ACC112 (cell line): ENCODE measurements at regions not wholly inside any gene's neighbourhood (a gene's known extent, or its start where the extent isn't known, plus 50 kb on each side); places are given as distances from the start of the nearest gene placed in this dataset.

Experiments
- H2AFZ ChIP-seq: fragments of 200-600 bp; sonication (generic); one replicate; pipeline ENCODE4 v1.6.0; 2017; ENCODE audit warnings: antibody characterized with exemption, low read length; ENCODE audit not compliant: unreplicated experiment
- H3K27ac ChIP-seq: fragments of 200-600 bp; sonication (generic); 2 replicates; pipeline ENCODE4 v1.5.1; 2014; ENCODE audit warnings: low read depth, mild to moderate bottlenecking, antibody characterized with exemption, low read length, moderate library complexity
- H3K27me3 ChIP-seq: fragments of 200-600 bp; sonication (generic); 2 replicates; pipeline ENCODE4 v1.6.1; 2014; ENCODE audit warnings: mild to moderate bottlenecking, antibody characterized with exemption, low read length, moderate library complexity, mixed read lengths; ENCODE audit not compliant: insufficient read depth
- H3K36me3 ChIP-seq: fragments of 200-600 bp; sonication (generic); 2 replicates; pipeline ENCODE4 v1.6.1; 2016; ENCODE audit warnings: mild to moderate bottlenecking, antibody characterized with exemption, low read length, moderate library complexity, mixed read lengths; ENCODE audit not compliant: insufficient read depth
- H3K4me1 ChIP-seq: fragments of 200-600 bp; sonication (generic); one replicate; pipeline ENCODE4 v1.6.1; 2016; ENCODE audit warnings: low read length, mixed read lengths; ENCODE audit not compliant: insufficient read depth, unreplicated experiment, control insufficient read depth
- H3K4me3 ChIP-seq: fragments of 200-600 bp; sonication (generic); 2 replicates; pipeline ENCODE4 v1.5.1; 2014; ENCODE audit warnings: mild to moderate bottlenecking, low read depth, low read length
- H3K79me2 ChIP-seq: fragments of 200-600 bp; sonication (generic); one replicate; pipeline ENCODE4 v1.6.0; 2016; ENCODE audit warnings: low read length; ENCODE audit not compliant: control insufficient read depth, unreplicated experiment, insufficient read depth

GRCh38 chr1:95548211-95548610 is 314.2 kb downstream of the RWDD3 start:
- no peak overlapping the region for H2AFZ ChIP-seq
- H3K4me1 ChIP-seq = no peaks in the 10 kb centered on the region
- no peaks in the 10 kb centered on the region for H3K79me2 ChIP-seq
- H3K27ac ChIP-seq = no peak overlapping the region
- no peaks in the 10 kb centered on the region for H3K36me3 ChIP-seq
- H3K4me3 ChIP-seq = no peak overlapping the region
- no peaks in the 10 kb centered on the region for H3K27me3 ChIP-seq

GRCh38 chr1:95551201-95551600 is 317.2 kb downstream of the RWDD3 start:
- Histone ChIP-seq H3K4me3 (no peak overlapping the region), H2AFZ (no peak overlapping the region), H3K27ac (no peak overlapping the region), H3K4me1 (no peaks in the 10 kb centered on the region), H3K36me3 (no peaks in the 10 kb centered on the region), H3K27me3 (no peaks in the 10 kb centered on the region), H3K79me2 (no peaks in the 10 kb centered on the region)

- Histone ChIP-seq H3K4me1 (no peaks in the 10 kb centered on the region), H3K27ac (no peak overlapping the region), H3K27me3 (no peaks in the 10 kb centered on the region), H3K36me3 (no peaks in the 10 kb centered on the region), H3K79me2 (no peaks in the 10 kb centered on the region), H2AFZ (no peak overlapping the region), H3K4me3 (no peak overlapping the region)
Observed at GRCh38 chr1:95553595-95553994, 319.6 kb downstream of the RWDD3 start.

- no peak overlapping the region for H3K4me3 ChIP-seq
- H3K27ac ChIP-seq = no peak overlapping the region
- H3K4me1 ChIP-seq = no peaks in the 10 kb centered on the region
- H3K36me3 ChIP-seq = no peaks in the 10 kb centered on the region
- H3K27me3 ChIP-seq = no peaks in the 10 kb centered on the region
- no peak overlapping the region for H2AFZ ChIP-seq
- H3K79me2 ChIP-seq = no peaks in the 10 kb centered on the region
Observed at GRCh38 chr1:95554408-95554807, 320.4 kb downstream of the RWDD3 start.

GRCh38 chr1:95558791-95559190 is 324.8 kb downstream of the RWDD3 start:
- Histone ChIP-seq H3K27ac (no peak overlapping the region), H2AFZ (no peak overlapping the region), H3K36me3 (no peaks in the 10 kb centered on the region), H3K27me3 (no peaks in the 10 kb centered on the region), H3K4me1 (no peaks in the 10 kb centered on the region), H3K79me2 (no peaks in the 10 kb centered on the region), H3K4me3 (no peak overlapping the region)

GRCh38 chr1:95561346-95561745 is 327.3 kb downstream of the RWDD3 start:
- Histone ChIP-seq H3K4me3 (no peak overlapping the region), H3K36me3 (no peaks in the 10 kb centered on the region), H3K27me3 (no peaks in the 10 kb centered on the region), H3K79me2 (no peaks in the 10 kb centered on the region), H2AFZ (no peak overlapping the region), H3K27ac (no peak overlapping the region), H3K4me1 (no peaks in the 10 kb centered on the region)

- no peak overlapping the region for H3K27ac ChIP-seq
- no peak overlapping the region for H2AFZ ChIP-seq
- H3K4me1 ChIP-seq = no peaks in the 10 kb centered on the region
- H3K4me3 ChIP-seq = no peak overlapping the region
- no peaks in the 10 kb centered on the region for H3K36me3 ChIP-seq
- H3K27me3 ChIP-seq = no peaks in the 10 kb centered on the region
- H3K79me2 ChIP-seq = no peaks in the 10 kb centered on the region
Observed at GRCh38 chr1:95562230-95562629, 328.2 kb downstream of the RWDD3 start.

- Histone ChIP-seq H3K4me1 (no peaks in the 10 kb centered on the region), H3K36me3 (no peaks in the 10 kb centered on the region), H3K27ac (no peak overlapping the region), H3K4me3 (no peak overlapping the region), H2AFZ (no peak overlapping the region), H3K27me3 (no peaks in the 10 kb centered on the region), H3K79me2 (no peaks in the 10 kb centered on the region)
Observed at GRCh38 chr1:95572002-95572401, 338.0 kb downstream of the RWDD3 start.

GRCh38 chr1:95572962-95573361 is 339.0 kb downstream of the RWDD3 start:
- H3K36me3 ChIP-seq = no peaks in the 10 kb centered on the region
- H3K27ac ChIP-seq = no peak overlapping the region
- no peak overlapping the region for H3K4me3 ChIP-seq
- H3K27me3 ChIP-seq = no peaks in the 10 kb centered on the region
- H2AFZ ChIP-seq = no peak overlapping the region
- H3K79me2 ChIP-seq = no peaks in the 10 kb centered on the region
- H3K4me1 ChIP-seq = no peaks in the 10 kb centered on the region

- no peaks in the 10 kb centered on the region for H3K27me3 ChIP-seq
- no peaks in the 10 kb centered on the region for H3K79me2 ChIP-seq
- no peak overlapping the region for H3K27ac ChIP-seq
- no peak overlapping the region for H3K4me3 ChIP-seq
- no peaks in the 10 kb centered on the region for H3K4me1 ChIP-seq
- H3K36me3 ChIP-seq = no peaks in the 10 kb centered on the region
- no peak overlapping the region for H2AFZ ChIP-seq
Observed at GRCh38 chr1:95575291-95575690, 341.3 kb downstream of the RWDD3 start.

- Histone ChIP-seq H3K36me3 (no peaks in the 10 kb centered on the region), H2AFZ (no peak overlapping the region), H3K79me2 (no peaks in the 10 kb centered on the region), H3K4me3 (no peak overlapping the region), H3K27me3 (no peaks in the 10 kb centered on the region), H3K4me1 (no peaks in the 10 kb centered on the region), H3K27ac (no peak overlapping the region)
Observed at GRCh38 chr1:95578462-95578861, 344.5 kb downstream of the RWDD3 start.

GRCh38 chr1:95582191-95582590 is 348.2 kb downstream of the RWDD3 start:
- Histone ChIP-seq H3K27ac (no peak overlapping the region), H3K36me3 (no peaks in the 10 kb centered on the region), H2AFZ (no peak overlapping the region), H3K79me2 (no peaks in the 10 kb centered on the region), H3K4me3 (no peak overlapping the region), H3K27me3 (no peaks in the 10 kb centered on the region), H3K4me1 (no peaks in the 10 kb centered on the region)
